Lower lobe of right lung (tissue), 2 donors: ENCODE measurements at regions not wholly inside any gene's neighbourhood (a gene's known extent, or its start where the extent isn't known, plus 50 kb on each side); places are given as distances from the start of the nearest gene placed in this dataset.

Experiments used
- ATAC-seq, 2 donors: fragments of 200-7000 bp; cut with Tn5 transposase; one replicate each; pipeline ENCODE4 v1.9.1; 2020 to 2022; ENCODE audit warnings: mild to moderate bottlenecking in 2 of 2, moderate library complexity in 2 of 2
- DNase-seq: peaks from one replicate; pipeline ENCODE4 v3.0.0-alpha.2; 2020
- H3K27ac ChIP-seq: fragments of 200-600 bp; one replicate; pipeline ENCODE4 v1.8.0; 2022
- H3K27me3 ChIP-seq: fragments of 200-600 bp; one replicate; pipeline ENCODE4 v1.8.0; 2022; ENCODE audit warnings: low read depth
- H3K36me3 ChIP-seq: fragments of 200-600 bp; one replicate; pipeline ENCODE4 v1.8.0; 2022; ENCODE audit warnings: mild to moderate bottlenecking
- H3K4me1 ChIP-seq: fragments of 200-600 bp; one replicate; pipeline ENCODE4 v1.8.0; 2022
- H3K4me3 ChIP-seq: fragments of 200-600 bp; one replicate; pipeline ENCODE4 v1.8.0; 2022; ENCODE audit warnings: mild to moderate bottlenecking
- H3K9me3 ChIP-seq: fragments of 200-600 bp; one replicate; pipeline ENCODE4 v1.8.0; 2022
- CTCF ChIP-seq: fragments of 200-600 bp; IDR thresholded peaks from one replicate; pipeline ENCODE4 v1.8.0; 2022; ENCODE audit warnings: antibody characterized with exemption, mild to moderate bottlenecking
- intact Hi-C: fragments of 100-400 bp; cut with DNase I; formaldehyde crosslinking; loops from one replicate; pipeline ENCODE4 v1.11.0; 2022
- donor health status: DM: no; HTN: yes; CAD: no; lungs with severe emphysema.

GRCh38 chr6:22647719-22648118 lies 78.4 kb downstream of the HDGFL1 start:
- no peaks in the 10 kb centered on the region for H3K9me3 ChIP-seq
- H3K36me3 ChIP-seq = no peaks in the 10 kb centered on the region
- no peak for DNase-seq
- H3K4me1 ChIP-seq = no peaks in the 10 kb centered on the region
- no peak overlapping the region for H3K4me3 ChIP-seq
- no peak for TF ChIP-seq CTCF
- intact Hi-C loops = no loop called here
- no peak for ATAC-seq
- no peaks in the 10 kb centered on the region for H3K27me3 ChIP-seq
- H3K27ac ChIP-seq = no peak overlapping the region

GRCh38 chr6:22651731-22652130 lies 82.4 kb downstream of the HDGFL1 start:
- Histone ChIP-seq H3K4me1 (no peaks in the 10 kb centered on the region), H3K27me3 (no peaks in the 10 kb centered on the region), H3K4me3 (no peak overlapping the region), H3K9me3 (no peaks in the 10 kb centered on the region), H3K36me3 (no peaks in the 10 kb centered on the region), H3K27ac (no peak overlapping the region)
- ATAC-seq (no peak), DNase-seq (no peak)
- no peak for TF ChIP-seq CTCF
- intact Hi-C loops = no loop called here

- Histone ChIP-seq H3K4me3 (no peak overlapping the region), H3K4me1 (no peaks in the 10 kb centered on the region), H3K9me3 (no peaks in the 10 kb centered on the region), H3K27ac (no peak overlapping the region), H3K36me3 (no peaks in the 10 kb centered on the region), H3K27me3 (no peaks in the 10 kb centered on the region)
- ATAC-seq (no peak), DNase-seq (no peak)
- intact Hi-C loops = no loop called here
- TF ChIP-seq CTCF = no peak
Observed at GRCh38 chr6:22653980-22654610, 84.7 kb downstream of the HDGFL1 start.

GRCh38 chr6:22656706-22657351 lies 87.5 kb downstream of the HDGFL1 start:
- intact Hi-C loops = no loop called here

GRCh38 chr6:22657352-22657980 lies 88.1 kb downstream of the HDGFL1 start:
- no peak overlapping the region for H3K27ac ChIP-seq
- no peaks in the 10 kb centered on the region for H3K27me3 ChIP-seq
- TF ChIP-seq CTCF = no peak
- DNase-seq = no peak
- H3K4me1 ChIP-seq = no peaks in the 10 kb centered on the region
- ATAC-seq = no peak
- H3K36me3 ChIP-seq = no peaks in the 10 kb centered on the region
- no peaks in the 10 kb centered on the region for H3K9me3 ChIP-seq
- H3K4me3 ChIP-seq = no peak overlapping the region
- intact Hi-C loops = no loop called here

More at GRCh38 chr6:22656706-22657351, 87.5 kb downstream of the HDGFL1 start:
- no peak overlapping the region for H3K4me3 ChIP-seq
- ATAC-seq = no peak
- no peak for DNase-seq
- no peaks in the 10 kb centered on the region for H3K27me3 ChIP-seq
- H3K4me1 ChIP-seq = no peaks in the 10 kb centered on the region
- no peaks in the 10 kb centered on the region for H3K36me3 ChIP-seq
- no peak overlapping the region for H3K27ac ChIP-seq
- TF ChIP-seq CTCF = no peak
- H3K9me3 ChIP-seq = no peaks in the 10 kb centered on the region
